ENCODE measurements at regions not wholly inside any gene's neighbourhood (a gene's known extent, or its start where the extent isn't known, plus 50 kb on each side); places are given as distances from the start of the nearest gene placed in this dataset.

DNA sequence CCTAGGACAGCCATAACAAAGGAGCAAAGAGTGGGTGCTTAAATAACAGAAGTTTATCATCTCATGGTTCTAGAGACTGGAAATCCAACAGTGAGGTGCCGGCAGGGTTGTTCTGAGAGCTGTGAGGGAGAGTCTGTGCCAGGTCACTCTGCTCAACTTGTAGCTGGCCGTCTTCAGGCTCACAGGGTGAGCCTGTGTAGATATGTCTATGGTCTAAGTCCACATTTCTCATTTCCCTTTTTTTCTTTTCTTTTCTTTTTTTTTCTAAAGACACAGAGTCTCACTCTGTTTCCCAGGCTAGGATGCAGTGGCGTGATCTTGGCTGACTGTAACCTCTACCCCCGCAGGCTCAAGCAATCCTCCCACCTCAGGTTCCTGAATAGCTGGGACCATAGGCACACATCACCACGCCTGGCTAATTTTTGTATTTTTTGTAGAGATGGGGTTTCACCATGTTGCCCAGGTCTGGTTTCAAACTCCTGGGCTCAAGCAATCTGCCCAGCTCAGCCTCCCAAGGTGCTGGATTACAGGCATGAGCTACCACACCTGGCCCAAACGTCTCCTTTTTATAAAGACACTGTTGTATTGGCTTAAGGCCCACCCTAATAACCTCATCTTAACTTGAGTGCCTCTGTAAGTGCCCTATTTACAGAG is 142.2 kb downstream of the SP3 start:
- no peaks in the 10 kb centered on the region for H3K27me3 ChIP-seq (ENCODE audit: insufficient read depth, poor library complexity, severe bottlenecking)
- TF ChIP-seq, protein P1, sequence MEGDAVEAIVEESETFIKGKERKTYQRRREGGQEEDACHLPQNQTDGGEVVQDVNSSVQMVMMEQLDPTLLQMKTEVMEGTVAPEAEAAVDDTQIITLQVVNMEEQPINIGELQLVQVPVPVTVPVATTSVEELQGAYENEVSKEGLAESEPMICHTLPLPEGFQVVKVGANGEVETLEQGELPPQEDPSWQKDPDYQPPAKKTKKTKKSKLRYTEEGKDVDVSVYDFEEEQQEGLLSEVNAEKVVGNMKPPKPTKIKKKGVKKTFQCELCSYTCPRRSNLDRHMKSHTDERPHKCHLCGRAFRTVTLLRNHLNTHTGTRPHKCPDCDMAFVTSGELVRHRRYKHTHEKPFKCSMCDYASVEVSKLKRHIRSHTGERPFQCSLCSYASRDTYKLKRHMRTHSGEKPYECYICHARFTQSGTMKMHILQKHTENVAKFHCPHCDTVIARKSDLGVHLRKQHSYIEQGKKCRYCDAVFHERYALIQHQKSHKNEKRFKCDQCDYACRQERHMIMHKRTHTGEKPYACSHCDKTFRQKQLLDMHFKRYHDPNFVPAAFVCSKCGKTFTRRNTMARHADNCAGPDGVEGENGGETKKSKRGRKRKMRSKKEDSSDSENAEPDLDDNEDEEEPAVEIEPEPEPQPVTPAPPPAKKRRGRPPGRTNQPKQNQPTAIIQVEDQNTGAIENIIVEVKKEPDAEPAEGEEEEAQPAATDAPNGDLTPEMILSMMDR (IDR thresholded peaks at IDR 0.05; ENCODE audit: poor library complexity, severe bottlenecking): no peak
- ATAC-seq (ENCODE audit: low read depth): no peak
- no peak overlapping the region for H3K4me3 ChIP-seq (ENCODE audit: severe bottlenecking)
- no peaks in the 10 kb centered on the region for H3K36me3 ChIP-seq (ENCODE audit: low read depth)
- H3K4me1 ChIP-seq (ENCODE audit: insufficient read depth, poor library complexity, severe bottlenecking): no peaks in the 10 kb centered on the region
- no peak for DNase-seq (ENCODE audit: low spot score)
- H3K27ac ChIP-seq (ENCODE audit: poor library complexity, severe bottlenecking): no peak overlapping the region
- H3K9me3 ChIP-seq (ENCODE audit: severe bottlenecking): no peaks in the 10 kb centered on the region

DNA sequence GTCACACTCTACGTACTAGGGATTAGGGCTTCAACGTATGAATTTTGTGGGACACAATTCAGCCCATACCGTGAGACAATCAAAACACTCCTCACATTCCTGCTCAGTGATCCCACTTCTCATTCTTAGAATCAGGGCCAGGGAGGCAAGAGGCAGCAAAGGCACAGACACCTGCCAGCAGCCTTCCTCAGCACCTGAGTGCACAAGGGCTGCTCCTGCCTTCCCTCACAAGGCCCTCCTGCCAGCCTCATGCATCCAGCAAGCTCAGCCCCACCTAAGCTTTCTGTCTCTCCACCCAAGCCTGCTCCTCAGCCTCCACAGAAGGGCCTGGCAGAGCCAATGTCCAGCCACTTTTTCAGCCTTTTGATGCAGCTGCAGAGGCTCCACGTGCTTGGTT is 141.6 kb downstream of the SP3 start:
- H3K4me3 ChIP-seq (ENCODE audit: severe bottlenecking): no peak overlapping the region
- no peaks in the 10 kb centered on the region for H3K36me3 ChIP-seq (ENCODE audit: low read depth)
- no peaks in the 10 kb centered on the region for H3K9me3 ChIP-seq (ENCODE audit: severe bottlenecking)
- H3K27me3 ChIP-seq (ENCODE audit: insufficient read depth, poor library complexity, severe bottlenecking): no peaks in the 10 kb centered on the region
- no peaks in the 10 kb centered on the region for H3K4me1 ChIP-seq (ENCODE audit: insufficient read depth, poor library complexity, severe bottlenecking)
- no peak overlapping the region for H3K27ac ChIP-seq (ENCODE audit: poor library complexity, severe bottlenecking)
- no peak for ATAC-seq (ENCODE audit: low read depth)
- TF ChIP-seq, protein P1 (IDR thresholded peaks at IDR 0.05; ENCODE audit: poor library complexity, severe bottlenecking): no peak
- DNase-seq (ENCODE audit: low spot score): no peak

DNA sequence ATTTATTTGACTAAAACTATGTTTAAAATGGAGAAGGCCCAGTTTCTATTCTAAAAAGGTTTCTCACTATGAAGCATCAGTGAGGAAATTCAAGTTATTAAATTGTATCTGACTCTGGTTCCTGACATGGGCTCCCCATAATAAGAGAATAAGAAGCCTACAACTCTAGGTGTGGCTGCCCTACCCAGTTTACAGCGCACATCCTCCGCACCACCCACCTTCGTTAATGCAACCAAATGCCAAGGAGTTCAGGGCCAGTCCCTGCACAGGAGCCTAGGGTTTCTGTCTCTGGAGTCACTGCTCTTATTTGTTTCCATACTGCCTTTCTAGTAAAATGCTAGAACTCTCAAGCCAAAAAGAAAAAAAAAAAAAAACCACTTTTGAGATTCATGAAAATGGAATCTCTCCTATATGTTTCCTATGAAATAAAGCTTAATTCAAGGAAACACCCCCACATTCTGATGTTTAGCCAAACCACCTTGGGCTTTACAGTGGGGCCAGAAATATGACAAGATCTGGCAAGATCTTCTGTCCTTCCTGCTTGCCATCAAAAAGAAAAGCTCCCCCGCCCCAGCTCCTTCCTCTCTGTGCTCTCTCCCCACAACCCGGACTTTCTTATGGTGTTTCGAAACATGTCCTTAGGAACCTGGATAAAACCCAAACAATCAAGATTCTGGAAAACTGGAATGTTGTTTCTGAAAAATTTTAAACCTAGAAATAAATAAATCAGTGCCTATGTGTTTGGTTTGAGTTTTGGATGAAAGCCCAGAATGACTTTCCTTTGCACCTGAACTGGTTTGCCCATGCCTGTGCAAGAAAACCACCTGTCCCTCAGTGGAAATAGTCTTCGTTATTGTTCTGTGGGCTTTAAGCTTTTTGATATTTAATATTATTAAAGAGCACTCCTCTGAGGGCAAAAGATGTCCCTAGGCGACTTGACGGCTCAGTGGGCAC is 136.7 kb downstream of the SP3 start:
- TF ChIP-seq, protein P1 (IDR thresholded peaks at IDR 0.05; ENCODE audit: poor library complexity, severe bottlenecking): no peak
- DNase-seq (ENCODE audit: low spot score): no peak
- no peaks in the 10 kb centered on the region for H3K27me3 ChIP-seq (ENCODE audit: insufficient read depth, poor library complexity, severe bottlenecking)

DNA sequence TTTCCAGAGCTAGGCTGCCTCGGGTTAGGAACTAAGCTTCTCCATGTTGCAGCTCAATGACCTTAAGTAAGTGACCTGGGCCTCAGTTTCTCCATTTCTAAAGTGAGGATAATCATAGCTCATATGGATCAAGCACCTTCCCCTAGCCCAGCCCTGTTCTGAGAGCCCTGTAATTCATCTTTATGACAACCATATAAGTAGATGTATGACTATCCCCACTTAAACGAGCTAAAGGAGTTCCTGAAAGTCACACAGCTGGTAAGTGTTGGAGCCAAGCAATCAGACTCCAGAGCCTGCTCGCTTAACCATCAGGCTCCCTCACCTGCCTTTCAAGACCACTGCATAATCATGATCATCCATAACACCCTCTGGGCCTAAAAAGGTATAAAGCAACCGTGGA is 135.4 kb downstream of the SP3 start:
- Histone ChIP-seq H3K4me3 (ENCODE audit: severe bottlenecking) (no peak overlapping the region), H3K9me3 (ENCODE audit: severe bottlenecking) (no peaks in the 10 kb centered on the region), H3K27ac (ENCODE audit: poor library complexity, severe bottlenecking) (no peak overlapping the region), H3K27me3 (ENCODE audit: insufficient read depth, poor library complexity, severe bottlenecking) (no peaks in the 10 kb centered on the region), H3K36me3 (ENCODE audit: low read depth) (no peaks in the 10 kb centered on the region), H3K4me1 (ENCODE audit: insufficient read depth, poor library complexity, severe bottlenecking) (no peaks in the 10 kb centered on the region)
- ATAC-seq (ENCODE audit: low read depth): no peak
- TF ChIP-seq, protein P1 (IDR thresholded peaks at IDR 0.05; ENCODE audit: poor library complexity, severe bottlenecking): no peak
- no peak for DNase-seq (ENCODE audit: low spot score)

More for the DNA sequence above, 136.7 kb downstream of the SP3 start:
- Histone ChIP-seq H3K4me1 (ENCODE audit: insufficient read depth, poor library complexity, severe bottlenecking) (no peaks in the 10 kb centered on the region), H3K9me3 (ENCODE audit: severe bottlenecking) (no peaks in the 10 kb centered on the region), H3K4me3 (ENCODE audit: severe bottlenecking) (no peak overlapping the region), H3K36me3 (ENCODE audit: low read depth) (no peaks in the 10 kb centered on the region), H3K27ac (ENCODE audit: poor library complexity, severe bottlenecking) (no peak overlapping the region)
- peak; percentile 12; the same call in 1 of the 3 replicates for ATAC-seq (ENCODE audit: low read depth)
